ENCODE measurements at regions not wholly inside any gene's neighbourhood (a gene's known extent, or its start where the extent isn't known, plus 50 kb on each side); places are given as distances from the start of the nearest gene placed in this dataset.

DNA sequence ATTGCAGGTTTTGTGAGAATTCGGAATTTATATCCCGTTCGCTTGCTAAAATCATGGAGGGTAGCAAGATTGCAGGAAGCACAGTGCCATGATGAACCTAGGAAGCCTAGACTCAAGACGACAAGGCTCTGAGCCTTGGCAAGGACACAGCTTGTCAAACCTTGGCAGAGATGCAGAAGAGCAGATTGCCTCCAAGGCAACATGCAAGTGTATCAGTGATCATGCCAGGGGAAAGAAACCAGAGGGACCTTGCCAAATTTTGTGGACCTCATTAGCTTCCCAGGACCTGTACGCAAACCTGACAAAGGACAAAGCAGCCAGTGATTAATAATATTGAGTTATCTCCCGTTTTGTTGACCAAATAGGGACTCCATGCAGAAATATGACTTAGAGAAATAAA lies 159.7 kb downstream of the GOLIM4 start:
- WGBS, 2 donors = 48 to 59% methylated on average over 6 of the region's 6 CpGs
- no peak overlapping the region for H3K4me3 ChIP-seq (ENCODE audit: low read depth, poor library complexity, severe bottlenecking)
- intact Hi-C loops (cut with DNase I; ENCODE audit: low total_unique reads) = no loop called here
- DNase-seq (ENCODE audit: low spot score in 2 of 2) = no peak
- no peak for TF ChIP-seq CTCF (IDR thresholded peaks at IDR 0.05)

GRCh38 chr3:167930453-167930852 lies 165.3 kb downstream of the GOLIM4 start:
- 89 to 90% methylated on average over 1 of the region's 1 CpG for WGBS, 2 donors
- TF ChIP-seq POLR2A (IDR thresholded peaks at IDR 0.05) (no peak), CTCF (IDR thresholded peaks at IDR 0.05) (no peak)
- H3K4me3 ChIP-seq (ENCODE audit: low read depth, poor library complexity, severe bottlenecking) = no peak overlapping the region
- DNase-seq (ENCODE audit: low spot score in 2 of 2) = no peak
- intact Hi-C loops (cut with DNase I; ENCODE audit: low total_unique reads) = no loop called here

DNA sequence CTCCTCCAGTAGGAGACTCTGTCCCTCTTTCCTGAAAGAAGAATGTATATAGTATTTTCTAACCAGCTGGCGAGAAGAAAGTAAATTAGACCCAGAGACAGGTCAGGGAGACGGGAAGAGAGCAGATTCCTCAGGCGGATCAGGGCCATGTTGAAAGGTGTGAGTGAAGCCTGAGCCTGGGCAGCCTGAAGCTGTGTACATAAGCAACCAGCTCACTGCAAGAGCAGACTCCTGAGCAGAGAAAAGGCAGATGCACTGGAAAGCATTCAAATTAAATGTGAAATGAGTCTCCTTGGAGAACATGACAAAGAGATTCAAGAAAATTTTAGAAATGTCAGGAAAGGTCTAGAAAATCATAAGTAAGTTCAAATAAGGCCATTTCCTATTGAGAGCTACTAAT lies 165.8 kb downstream of the GOLIM4 start:
- intact Hi-C loops (cut with DNase I; ENCODE audit: low total_unique reads) = no loop called here
- no peak overlapping the region for H3K4me3 ChIP-seq (ENCODE audit: low read depth, poor library complexity, severe bottlenecking)
- no peak for DNase-seq (ENCODE audit: low spot score in 2 of 2)
- WGBS, 2 donors = 80 to 85% methylated on average over 3 of the region's 3 CpGs
- TF ChIP-seq CTCF (IDR thresholded peaks at IDR 0.05) (no peak), POLR2A (IDR thresholded peaks at IDR 0.05) (no peak)

DNA sequence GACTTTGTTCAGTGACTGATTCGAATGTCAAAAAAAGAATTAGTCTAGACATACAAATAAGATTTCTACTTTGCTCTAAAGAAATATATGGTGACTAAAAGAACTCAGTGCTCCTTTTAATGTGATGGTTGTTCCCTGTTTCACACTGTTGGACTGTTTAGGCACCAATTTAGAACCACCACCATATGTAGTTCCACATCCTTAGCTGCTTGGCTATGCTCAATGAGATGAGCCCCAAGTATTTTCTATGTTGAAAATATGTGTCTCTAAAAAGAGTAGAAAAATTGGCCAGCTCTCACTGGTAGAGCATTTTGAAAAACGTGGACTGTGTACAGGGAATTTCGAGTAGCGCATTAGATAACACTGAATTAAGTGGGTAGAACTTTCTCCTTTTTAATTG lies 167.3 kb downstream of the GOLIM4 start:
- TF ChIP-seq CTCF (IDR thresholded peaks at IDR 0.05) (no peak), POLR2A (IDR thresholded peaks at IDR 0.05) (no peak)
- no peak overlapping the region for H3K4me3 ChIP-seq (ENCODE audit: low read depth, poor library complexity, severe bottlenecking)
- DNase-seq (ENCODE audit: low spot score in 2 of 2) = no peak
- WGBS, 2 donors = 82 to 84% methylated on average over 4 of the region's 4 CpGs
- intact Hi-C loops (cut with DNase I; ENCODE audit: low total_unique reads) = no loop called here

DNA sequence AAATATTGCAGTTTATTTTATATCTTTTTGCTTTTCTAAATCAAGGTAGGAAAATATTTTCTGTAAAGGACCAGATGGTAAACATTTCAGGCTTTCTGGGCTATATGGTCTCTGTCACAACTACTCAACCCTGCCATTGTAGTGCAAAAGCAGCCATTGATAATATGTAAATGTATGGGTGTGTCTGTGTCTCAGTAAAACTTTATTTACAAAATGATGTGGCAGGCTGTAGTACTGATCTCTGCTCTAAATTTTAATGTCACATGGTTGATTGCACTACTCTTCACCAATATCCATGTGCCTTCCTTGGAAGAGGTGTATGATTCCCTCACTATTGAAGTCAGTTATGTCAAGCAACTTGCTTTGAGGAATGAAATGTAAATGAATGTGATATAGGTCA lies 175.0 kb downstream of the GOLIM4 start:
- intact Hi-C loops (cut with DNase I; ENCODE audit: low total_unique reads) = no loop called here
- H3K4me3 ChIP-seq (ENCODE audit: low read depth, poor library complexity, severe bottlenecking) = no peak overlapping the region
- DNase-seq (ENCODE audit: low spot score in 2 of 2) = no peak
- no peak for TF ChIP-seq CTCF (IDR thresholded peaks at IDR 0.05)
- no peak for TF ChIP-seq POLR2A (IDR thresholded peaks at IDR 0.05)

DNA sequence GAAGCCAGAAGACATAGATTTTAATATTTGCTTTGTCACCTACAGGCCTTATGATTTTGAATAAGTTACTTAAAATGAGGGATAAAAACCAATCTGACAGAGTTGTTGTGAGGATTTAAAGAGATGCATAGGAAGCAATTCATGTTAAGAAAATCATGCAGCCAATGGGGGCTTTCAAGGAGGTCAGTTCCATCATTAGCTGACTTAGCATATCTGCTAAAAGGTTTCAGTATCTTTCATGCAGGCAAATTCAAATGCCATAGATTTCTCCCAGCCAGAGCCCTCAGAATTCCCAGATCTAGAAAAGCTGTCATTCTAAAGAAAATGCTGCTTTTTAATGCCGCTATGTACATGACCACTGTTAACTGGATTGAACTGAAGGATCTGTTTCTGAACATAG lies 176.1 kb downstream of the GOLIM4 start:
- H3K4me3 ChIP-seq (ENCODE audit: low read depth, poor library complexity, severe bottlenecking) = no peak overlapping the region
- intact Hi-C loops (cut with DNase I; ENCODE audit: low total_unique reads) = no loop called here
- no peak for DNase-seq (ENCODE audit: low spot score in 2 of 2)
- no peak for TF ChIP-seq CTCF (IDR thresholded peaks at IDR 0.05)
- TF ChIP-seq POLR2A (IDR thresholded peaks at IDR 0.05) = no peak
- WGBS, 2 donors = 97 to 100% methylated on average over 1 of the region's 1 CpG
